ENCODE measurements at regions not wholly inside any gene's neighbourhood (a gene's known extent, or its start where the extent isn't known, plus 50 kb on each side); places are given as distances from the start of the nearest gene placed in this dataset.

DNA sequence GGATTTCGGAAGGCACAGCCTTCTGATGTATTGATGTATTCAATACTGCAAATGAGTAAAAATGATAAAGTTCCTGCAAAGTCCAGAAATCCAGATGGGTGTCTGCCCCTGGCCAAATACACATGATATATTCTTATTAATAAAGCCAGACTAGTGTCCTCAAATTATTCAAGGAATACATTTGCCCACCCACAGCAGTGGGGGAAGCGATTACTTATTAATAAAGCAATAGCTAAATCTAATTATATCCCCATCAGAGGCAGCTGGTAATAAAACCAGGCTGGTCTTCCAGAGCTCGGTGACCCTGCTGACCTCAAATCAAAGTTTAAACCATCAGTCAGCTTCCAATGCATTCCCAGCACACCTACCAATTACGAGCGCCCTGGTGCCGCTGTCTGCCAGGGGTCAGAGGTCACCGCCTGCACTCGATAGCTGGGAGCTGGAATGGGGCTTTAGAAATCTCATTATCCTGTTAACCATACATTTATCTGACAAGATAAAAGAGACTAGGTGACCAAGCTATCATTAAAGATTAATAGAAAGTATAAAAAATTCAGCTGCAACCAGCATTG lies 330.3 kb downstream of the UACA start (continued):
- no peak for TF ChIP-seq EGR1 (IDR thresholded peaks at IDR 0.05; ENCODE audit: borderline replicate concordance, low read depth, low read length)

All from H1 (cell line).